Right atrium auricular region (tissue), 2 donors: ENCODE measurements at regions not wholly inside any gene's neighbourhood (a gene's known extent, or its start where the extent isn't known, plus 50 kb on each side); places are given as distances from the start of the nearest gene placed in this dataset.

ENCODE experiments used
- DNase-seq: peaks from one replicate; pipeline ENCODE4 v3.0.0-alpha.2; 2019; ENCODE audit warnings: low spot score
- H3K27ac ChIP-seq, 2 donors: fragments of 200-600 bp; sonication (generic); 1 replicate in 1 of 2; 2 replicates in 1 of 2; pipeline ENCODE4 v1.5.1; 2016 to 2019
- H3K27me3 ChIP-seq, 2 donors: fragments of 200-600 bp; sonication (generic); one replicate each; pipeline versions ENCODE4 v1.5.1 to v1.6.0; 2017 to 2019
- H3K36me3 ChIP-seq: fragments of 200-600 bp; sonication (generic); one replicate; pipeline ENCODE4 v1.5.1; 2016
- H3K4me1 ChIP-seq, 2 donors: fragments of 200-600 bp; sonication (generic); one replicate each; pipeline versions ENCODE4 v1.5.1 to v1.6.0; 2017 to 2019
- H3K4me3 ChIP-seq, 2 donors: fragments of 200-600 bp; sonication (generic); 1 replicate in 1 of 2; 2 replicates in 1 of 2; pipeline ENCODE4 v1.5.1; 2017 to 2019; ENCODE audit warnings: mild to moderate bottlenecking in 1 of 2, moderate library complexity in 1 of 2
- H3K9me3 ChIP-seq, 2 donors: fragments of 200-600 bp; sonication (generic); one replicate each; pipeline ENCODE4 v1.5.1; 2019
- TF ChIP-seq, protein P1 (sequence below), 2 donors: fragments of 200-600 bp; sonication (generic); IDR thresholded peaks; one replicate each; pipeline ENCODE4 v1.5.1; 2019; ENCODE audit warnings: antibody characterized with exemption in 2 of 2

DNA sequence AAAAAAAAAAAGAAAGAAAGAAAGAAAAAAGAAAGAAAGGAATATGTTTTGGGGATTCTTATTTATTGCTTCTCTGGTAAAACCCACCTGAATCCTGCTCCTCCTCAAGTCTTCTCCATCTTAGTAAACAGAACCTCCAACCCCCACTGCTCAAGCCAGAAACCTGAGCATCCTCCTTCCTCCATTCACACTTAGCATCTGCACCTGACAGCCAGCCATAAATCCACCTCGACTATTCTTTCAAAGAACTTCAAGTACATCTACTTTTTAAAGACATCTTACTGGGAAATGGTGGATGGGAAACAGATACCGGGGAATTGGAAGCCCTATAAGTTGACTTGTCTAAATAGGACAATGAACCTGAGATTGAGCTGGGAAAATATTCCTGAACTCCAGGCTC lies 519.9 kb upstream of the DPP6 start:
- no peaks in the 10 kb centered on the region for H3K36me3 ChIP-seq
- no peaks in the 10 kb centered on the region for H3K9me3 ChIP-seq
- H3K27me3 ChIP-seq = no peaks in the 10 kb centered on the region
- H3K4me3 ChIP-seq = no peak overlapping the region
- no peaks in the 10 kb centered on the region for H3K4me1 ChIP-seq
- TF ChIP-seq, protein P1, sequence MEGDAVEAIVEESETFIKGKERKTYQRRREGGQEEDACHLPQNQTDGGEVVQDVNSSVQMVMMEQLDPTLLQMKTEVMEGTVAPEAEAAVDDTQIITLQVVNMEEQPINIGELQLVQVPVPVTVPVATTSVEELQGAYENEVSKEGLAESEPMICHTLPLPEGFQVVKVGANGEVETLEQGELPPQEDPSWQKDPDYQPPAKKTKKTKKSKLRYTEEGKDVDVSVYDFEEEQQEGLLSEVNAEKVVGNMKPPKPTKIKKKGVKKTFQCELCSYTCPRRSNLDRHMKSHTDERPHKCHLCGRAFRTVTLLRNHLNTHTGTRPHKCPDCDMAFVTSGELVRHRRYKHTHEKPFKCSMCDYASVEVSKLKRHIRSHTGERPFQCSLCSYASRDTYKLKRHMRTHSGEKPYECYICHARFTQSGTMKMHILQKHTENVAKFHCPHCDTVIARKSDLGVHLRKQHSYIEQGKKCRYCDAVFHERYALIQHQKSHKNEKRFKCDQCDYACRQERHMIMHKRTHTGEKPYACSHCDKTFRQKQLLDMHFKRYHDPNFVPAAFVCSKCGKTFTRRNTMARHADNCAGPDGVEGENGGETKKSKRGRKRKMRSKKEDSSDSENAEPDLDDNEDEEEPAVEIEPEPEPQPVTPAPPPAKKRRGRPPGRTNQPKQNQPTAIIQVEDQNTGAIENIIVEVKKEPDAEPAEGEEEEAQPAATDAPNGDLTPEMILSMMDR (IDR thresholded peaks at IDR 0.05) = no peak
- DNase-seq = no peak
- no peak overlapping the region for H3K27ac ChIP-seq

DNA sequence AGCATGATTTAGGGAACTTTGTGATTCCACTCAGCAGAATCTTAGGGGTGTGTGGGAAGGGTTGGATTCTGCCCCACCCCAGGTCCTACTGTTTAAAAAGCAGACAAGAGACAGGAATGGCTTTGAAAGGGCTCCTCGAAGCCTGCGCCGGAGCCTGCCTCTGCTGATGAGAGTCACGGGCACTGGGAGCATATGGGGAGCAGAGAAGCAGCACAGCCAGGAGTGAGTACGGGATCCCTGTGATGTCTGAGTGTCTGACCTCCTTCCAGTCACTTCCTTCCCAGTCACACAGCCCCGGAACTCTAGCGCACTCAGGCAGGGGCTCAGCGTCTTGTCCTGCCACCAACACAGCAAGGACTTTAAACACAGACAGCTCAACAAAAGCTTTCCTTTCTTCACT lies 514.9 kb upstream of the DPP6 start:
- TF ChIP-seq, protein P1 (IDR thresholded peaks at IDR 0.05) = no peak
- DNase-seq = no peak
- no peaks in the 10 kb centered on the region for H3K9me3 ChIP-seq

DNA sequence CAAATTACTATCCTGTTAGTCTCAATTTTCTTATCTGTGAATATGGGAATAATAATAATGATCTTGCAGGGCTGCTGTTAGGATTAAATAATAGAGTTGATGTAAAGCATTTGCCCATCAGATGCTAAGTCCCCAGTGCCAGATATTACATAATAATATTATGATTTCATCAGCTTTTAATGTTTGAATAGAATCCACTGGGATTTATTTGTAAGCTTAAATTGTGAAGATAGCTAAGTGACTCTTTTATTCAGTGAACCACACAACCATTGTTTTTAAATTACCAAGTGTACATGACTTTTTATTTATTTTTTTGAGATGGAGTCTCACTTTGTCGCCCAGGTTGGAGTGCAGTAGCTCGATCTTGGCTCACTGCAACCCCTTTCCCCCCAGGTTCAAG lies 510.3 kb upstream of the DPP6 start:
- Histone ChIP-seq H3K4me3 (no peak overlapping the region), H3K36me3 (no peaks in the 10 kb centered on the region), H3K9me3 (no peaks in the 10 kb centered on the region), H3K4me1 (no peaks in the 10 kb centered on the region), H3K27ac (no peak overlapping the region), H3K27me3 (no peaks in the 10 kb centered on the region)
- TF ChIP-seq, protein P1 (IDR thresholded peaks at IDR 0.05) = no peak
- DNase-seq = no peak

More for the DNA sequence above, 514.9 kb upstream of the DPP6 start:
- Histone ChIP-seq H3K36me3 (no peaks in the 10 kb centered on the region), H3K27ac (no peak overlapping the region), H3K4me3 (no peak overlapping the region), H3K27me3 (no peaks in the 10 kb centered on the region), H3K4me1 (no peaks in the 10 kb centered on the region)

DNA sequence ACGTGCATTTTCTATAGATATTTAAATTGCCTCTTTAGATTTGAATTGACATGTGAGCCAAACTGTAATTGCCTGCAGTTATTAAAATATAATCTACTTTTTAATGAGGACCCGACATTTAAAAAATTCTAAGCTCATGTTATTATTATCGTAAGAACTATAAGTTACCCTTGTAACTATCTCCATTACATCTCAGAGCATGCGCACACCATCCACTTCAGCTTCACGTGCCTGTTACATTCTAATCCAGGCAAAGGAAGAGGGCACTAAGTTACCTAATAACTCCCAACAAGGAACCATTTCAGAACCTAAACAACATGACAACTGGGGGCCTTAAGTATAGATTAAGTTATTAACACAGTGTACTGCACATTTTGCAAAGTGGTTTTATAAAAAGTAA lies 509.0 kb upstream of the DPP6 start:
- DNase-seq = no peak
- no peaks in the 10 kb centered on the region for H3K4me1 ChIP-seq
- TF ChIP-seq, protein P1 (IDR thresholded peaks at IDR 0.05) = no peak
- H3K27ac ChIP-seq = no peak overlapping the region
- no peaks in the 10 kb centered on the region for H3K27me3 ChIP-seq
- H3K4me3 ChIP-seq = no peak overlapping the region
- no peaks in the 10 kb centered on the region for H3K9me3 ChIP-seq
- H3K36me3 ChIP-seq = no peaks in the 10 kb centered on the region

DNA sequence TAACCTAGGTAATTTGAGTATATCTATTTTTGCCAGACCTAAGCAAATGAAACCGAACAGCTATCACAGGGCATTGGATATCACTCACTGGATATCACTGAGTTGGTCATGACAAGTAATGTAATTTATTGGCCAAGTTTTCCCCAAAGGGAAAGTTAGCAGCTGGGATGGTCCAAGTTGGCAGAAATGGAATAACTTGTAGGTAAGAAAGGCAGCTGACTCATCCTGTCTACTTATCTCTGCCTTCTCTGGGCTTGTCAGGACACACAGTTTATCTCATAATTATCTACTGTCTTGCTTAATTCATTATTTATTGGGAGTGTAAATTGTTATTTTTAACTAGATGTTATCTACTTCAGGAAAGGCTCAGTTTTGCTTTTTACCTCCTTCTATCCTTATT lies 502.0 kb upstream of the DPP6 start:
- DNase-seq = no peak
- Histone ChIP-seq H3K27ac (no peak overlapping the region), H3K27me3 (no peaks in the 10 kb centered on the region), H3K4me1 (no peaks in the 10 kb centered on the region), H3K4me3 (no peak overlapping the region), H3K36me3 (no peaks in the 10 kb centered on the region), H3K9me3 (no peaks in the 10 kb centered on the region)
- TF ChIP-seq, protein P1 (IDR thresholded peaks at IDR 0.05) = no peak

DNA sequence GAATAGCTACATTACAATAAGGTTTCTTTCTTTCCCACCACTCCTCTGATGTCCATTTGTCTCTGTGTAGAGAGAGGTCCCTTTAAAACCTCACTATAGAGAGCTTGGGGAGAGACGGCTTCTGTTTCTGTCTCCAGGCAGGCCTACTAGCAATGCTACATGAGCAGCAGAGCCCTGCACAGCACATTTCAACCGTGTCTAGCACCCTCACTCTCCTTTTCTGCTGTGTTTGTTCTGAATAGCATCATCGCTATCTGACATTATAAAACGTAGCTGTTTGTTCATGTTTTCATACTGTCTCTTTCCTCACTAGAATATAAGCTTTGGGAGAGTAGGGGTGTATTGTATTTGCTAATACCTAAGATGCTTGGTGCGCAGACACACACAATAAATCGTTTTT lies 487.8 kb upstream of the DPP6 start:
- Histone ChIP-seq H3K27me3 (no peaks in the 10 kb centered on the region), H3K27ac (no peak overlapping the region), H3K4me3 (no peak overlapping the region), H3K4me1 (no peaks in the 10 kb centered on the region), H3K9me3 (no peaks in the 10 kb centered on the region), H3K36me3 (no peaks in the 10 kb centered on the region)
- DNase-seq = no peak
- TF ChIP-seq, protein P1 (IDR thresholded peaks at IDR 0.05) = no peak
